ENCODE measurements at regions not wholly inside any gene's neighbourhood (a gene's known extent, or its start where the extent isn't known, plus 50 kb on each side); places are given as distances from the start of the nearest gene placed in this dataset.

- no peak for DNase-seq (ENCODE audit: low read depth in 2 of 2)
These were observed 150.7 kb downstream of the KCTD15 start for GRCh38 chr19:33947265-33947964.

DNA sequence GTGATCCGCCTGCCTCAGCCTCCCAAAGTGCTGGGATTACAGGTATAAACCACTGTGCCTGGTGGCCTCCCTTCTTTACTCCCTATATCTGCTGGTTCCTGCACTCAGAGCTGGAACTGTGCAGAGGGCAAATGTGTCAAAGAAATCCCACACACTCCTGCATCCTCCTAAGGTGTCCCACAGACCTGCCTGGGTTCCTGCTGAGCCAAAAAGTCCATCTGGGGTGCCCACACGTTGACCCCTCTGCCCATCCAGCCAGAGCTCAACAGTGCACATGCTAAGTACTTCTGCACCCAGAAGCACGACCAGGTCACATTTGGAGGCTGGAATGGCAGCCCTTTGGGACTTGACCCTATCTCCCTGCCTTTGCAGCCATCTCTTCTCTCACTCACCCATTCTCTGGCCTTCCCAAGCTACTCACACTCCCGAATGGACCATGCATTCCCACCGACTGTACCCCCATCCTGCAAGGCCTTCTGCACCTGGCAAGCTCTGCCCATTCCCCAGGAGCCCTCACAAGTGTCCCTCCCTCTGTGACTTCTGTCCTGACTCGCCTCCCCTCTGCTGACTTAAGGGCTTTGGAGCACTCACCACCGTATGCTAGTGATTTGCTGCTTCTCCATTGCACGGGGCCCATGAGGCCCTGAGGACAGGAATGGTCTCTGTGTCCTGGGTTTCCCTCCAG is 152.1 kb downstream of the KCTD15 start:
- DNase-seq (ENCODE audit: low read depth in 2 of 2) = no peak

- DNase-seq (ENCODE audit: low read depth in 2 of 2) = peak in 1 of 2 experiments; percentile 3
These were observed 153.6 kb downstream of the KCTD15 start for GRCh38 chr19:33950091-33950750.

DNA sequence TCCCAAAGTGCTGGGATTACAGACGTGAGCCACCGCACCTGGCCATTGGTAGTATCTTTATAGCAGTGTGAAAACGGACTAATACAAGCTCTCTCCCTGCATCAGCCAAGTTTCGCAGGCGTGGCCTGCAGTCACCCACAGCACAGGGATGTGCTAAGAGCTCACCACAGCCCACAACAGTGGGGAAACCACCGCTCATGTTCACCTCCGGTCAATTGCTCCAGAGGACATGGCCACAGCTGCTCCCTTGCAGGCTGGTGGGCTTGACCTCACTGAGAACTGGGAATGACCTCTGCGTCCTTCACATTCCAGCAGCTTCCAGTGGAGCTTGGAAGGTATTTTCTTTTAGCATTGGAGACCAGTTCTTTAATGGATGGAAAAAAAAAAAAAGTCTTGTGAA is 156.4 kb downstream of the KCTD15 start:
- DNase-seq (ENCODE audit: low read depth in 2 of 2) = no peak

- DNase-seq (ENCODE audit: low read depth in 2 of 2) = no peak
These were observed 156.9 kb downstream of the KCTD15 start for GRCh38 chr19:33953592-33953991.

- DNase-seq (ENCODE audit: low read depth in 2 of 2) = no peak
These were observed 158.0 kb downstream of the KCTD15 start for GRCh38 chr19:33954686-33955085.

GRCh38 chr19:33956941-33957340 is 160.3 kb downstream of the KCTD15 start:
- DNase-seq (ENCODE audit: low read depth in 2 of 2) = no peak

GRCh38 chr19:33957804-33958203 is 161.1 kb downstream of the KCTD15 start:
- DNase-seq (ENCODE audit: low read depth in 2 of 2) = no peak

- no peak for DNase-seq (ENCODE audit: low read depth in 2 of 2)
These were observed 163.9 kb downstream of the KCTD15 start for GRCh38 chr19:33960566-33960965.

DNA sequence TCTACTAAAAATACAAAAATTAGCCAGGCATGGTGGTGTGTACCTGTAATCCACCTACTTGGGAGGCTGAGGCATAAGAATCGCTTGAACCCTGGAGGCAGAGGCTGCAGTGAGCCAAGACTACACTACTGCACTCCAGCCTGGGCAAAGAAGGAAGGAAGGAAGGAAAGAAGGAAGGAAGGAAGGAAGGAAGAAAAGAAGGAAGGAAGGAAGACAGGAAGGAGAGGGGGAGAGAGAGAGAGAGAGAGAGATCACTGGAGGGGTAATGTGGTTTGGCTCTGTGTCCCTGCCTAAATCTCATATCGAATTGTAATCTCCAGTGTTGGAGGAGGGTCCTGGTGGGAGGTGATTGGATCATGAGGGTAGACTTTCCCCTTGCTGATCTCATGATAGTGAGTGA is 165.5 kb downstream of the KCTD15 start:
- DNase-seq (ENCODE audit: low read depth in 2 of 2) = no peak

DNA sequence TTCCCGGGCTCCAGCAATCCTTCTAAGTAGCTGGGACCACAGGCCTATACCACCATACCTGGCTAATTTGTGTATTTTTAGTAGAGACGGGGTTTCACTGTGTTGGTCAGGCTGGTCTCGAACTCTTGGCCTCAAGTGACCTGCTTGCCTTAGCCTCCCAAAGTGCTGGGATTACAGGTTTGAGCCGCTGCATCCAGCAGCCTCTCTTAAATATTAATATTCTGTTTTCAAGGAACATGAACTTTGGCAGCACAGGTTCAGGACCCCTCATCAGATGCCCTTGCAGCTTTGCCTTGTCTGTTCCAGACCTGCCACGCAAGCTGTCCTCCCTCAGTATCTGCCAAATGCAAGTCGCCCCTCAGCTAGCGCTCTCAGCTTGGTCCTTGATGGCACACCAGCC is 166.8 kb downstream of the KCTD15 start:
- no peak for DNase-seq (ENCODE audit: low read depth in 2 of 2)

DNA sequence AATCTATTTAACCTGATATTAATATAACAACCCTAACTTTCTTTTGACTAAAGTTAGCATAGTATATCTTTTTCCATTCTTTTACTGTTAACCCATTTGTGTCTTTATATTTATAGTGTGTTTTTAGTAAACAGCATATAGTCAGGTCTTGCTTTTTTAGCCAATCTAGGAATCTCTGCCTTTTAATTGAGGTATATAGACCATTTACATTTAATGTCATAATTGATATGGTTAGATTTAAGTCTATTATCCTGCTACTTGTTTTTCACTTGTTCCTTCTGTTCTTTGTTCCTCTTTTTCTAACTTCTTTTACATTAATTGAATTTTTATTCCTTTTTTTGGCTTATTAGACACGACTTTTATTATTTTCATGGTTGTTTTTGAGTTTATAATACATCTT is 174.4 kb downstream of the KCTD15 start:
- DNase-seq (ENCODE audit: low read depth in 2 of 2) = no peak

GRCh38 chr19:33977756-33978685 is 181.4 kb downstream of the KCTD15 start:
- no peak for DNase-seq (ENCODE audit: low read depth in 2 of 2)

- no peak for DNase-seq (ENCODE audit: low read depth in 2 of 2)
These were observed 186.0 kb downstream of the KCTD15 start for GRCh38 chr19:33982706-33983105.

GRCh38 chr19:33988601-33989000 is 183.7 kb upstream of the LSM14A start:
- DNase-seq (ENCODE audit: low read depth in 2 of 2) = no peak

DNA sequence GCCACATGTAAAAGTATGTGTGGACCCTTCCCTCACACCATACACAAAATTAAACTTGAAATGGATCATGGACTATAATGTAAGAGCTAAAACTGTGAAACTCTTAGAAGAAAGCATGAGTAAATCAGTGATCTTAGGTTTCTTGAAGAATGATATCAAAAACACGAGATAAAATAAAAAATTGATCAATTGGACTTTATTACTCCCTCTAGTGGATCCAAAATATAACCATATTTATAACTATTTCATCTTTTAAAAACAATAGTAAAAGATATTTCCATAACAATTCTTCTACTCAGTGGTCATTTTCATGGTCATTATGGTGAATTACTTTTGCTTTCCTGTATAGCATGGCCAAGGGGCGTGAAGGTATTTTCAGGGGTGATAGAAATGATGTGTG is 174.6 kb upstream of the LSM14A start:
- no peak for DNase-seq (ENCODE audit: low read depth in 2 of 2)

DNA sequence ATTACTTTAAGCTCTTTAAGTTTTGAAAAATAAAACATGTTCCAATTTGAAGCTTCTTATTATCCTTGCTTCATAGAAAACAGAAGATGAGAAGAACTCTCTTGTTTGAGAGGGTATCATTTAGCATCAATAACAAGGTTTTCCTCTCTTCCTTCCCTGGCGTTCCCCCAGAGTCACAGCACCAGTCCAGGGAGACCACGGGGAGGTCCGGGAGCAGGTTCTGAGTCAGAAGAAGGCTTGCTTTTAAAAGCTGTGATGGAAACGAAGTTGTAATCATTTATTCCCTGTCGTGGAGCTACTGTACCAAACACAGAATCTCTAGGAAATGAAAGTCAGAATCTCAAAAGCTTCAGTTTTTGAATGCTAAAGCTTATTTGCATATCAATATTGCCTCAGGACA is 174.0 kb upstream of the LSM14A start:
- DNase-seq (ENCODE audit: low read depth in 2 of 2) = no peak

- no peak for DNase-seq (ENCODE audit: low read depth in 2 of 2)
These were observed 173.5 kb upstream of the LSM14A start for GRCh38 chr19:33998739-33999345.

GRCh38 chr19:34017024-34017423 is 155.3 kb upstream of the LSM14A start:
- no peak for DNase-seq (ENCODE audit: low read depth in 2 of 2)

- DNase-seq (ENCODE audit: low read depth in 2 of 2) = no peak
These were observed 154.7 kb upstream of the LSM14A start for GRCh38 chr19:34017601-34018000.

GRCh38 chr19:34018546-34018945 is 153.8 kb upstream of the LSM14A start:
- DNase-seq (ENCODE audit: low read depth in 2 of 2) = no peak

GRCh38 chr19:34023381-34023780 is 148.9 kb upstream of the LSM14A start:
- DNase-seq (ENCODE audit: low read depth in 2 of 2) = no peak
